Fibroblast of villous mesenchyme (primary cell): ENCODE measurements at regions not wholly inside any gene's neighbourhood (a gene's known extent, or its start where the extent isn't known, plus 50 kb on each side); places are given as distances from the start of the nearest gene placed in this dataset.

Source experiments
- DNase-seq: peaks from one replicate; pipeline ENCODE4 v3.0.0-alpha.2; 2010; ENCODE audit warnings: low read depth
- H3K4me3 ChIP-seq: 2 replicates; pipeline ENCODE4 v1.5.1; 2011; ENCODE audit warnings: low read depth, mild to moderate bottlenecking, low read length
- TF ChIP-seq, protein P1 (sequence below): IDR thresholded peaks from 2 replicates; pipeline ENCODE4 v1.5.1; 2012; ENCODE audit warnings: low read depth, mild to moderate bottlenecking, low read length; ENCODE audit not compliant: insufficient read depth

DNA sequence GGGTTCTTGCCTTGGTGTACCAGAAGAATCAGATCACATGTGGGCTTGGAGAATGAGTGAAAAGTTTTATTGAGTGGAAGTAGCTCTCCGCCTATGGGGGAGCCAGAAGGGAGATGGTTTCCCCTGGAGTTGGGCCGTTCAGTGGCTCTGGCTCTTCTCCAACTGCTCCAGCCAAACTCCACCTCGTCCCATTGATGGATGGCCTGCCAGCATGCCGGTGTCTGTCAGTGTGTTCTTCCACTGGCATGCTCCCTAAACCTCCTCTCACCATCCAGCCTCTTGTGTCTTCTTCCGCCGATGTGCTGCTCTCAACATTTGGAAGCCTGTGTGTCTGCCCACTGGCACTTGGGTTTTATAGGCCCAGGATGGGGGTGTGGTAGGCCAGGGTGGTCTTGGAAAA lies 119.4 kb downstream of the MAP3K21 start:
- no peak for DNase-seq
- TF ChIP-seq, protein P1, sequence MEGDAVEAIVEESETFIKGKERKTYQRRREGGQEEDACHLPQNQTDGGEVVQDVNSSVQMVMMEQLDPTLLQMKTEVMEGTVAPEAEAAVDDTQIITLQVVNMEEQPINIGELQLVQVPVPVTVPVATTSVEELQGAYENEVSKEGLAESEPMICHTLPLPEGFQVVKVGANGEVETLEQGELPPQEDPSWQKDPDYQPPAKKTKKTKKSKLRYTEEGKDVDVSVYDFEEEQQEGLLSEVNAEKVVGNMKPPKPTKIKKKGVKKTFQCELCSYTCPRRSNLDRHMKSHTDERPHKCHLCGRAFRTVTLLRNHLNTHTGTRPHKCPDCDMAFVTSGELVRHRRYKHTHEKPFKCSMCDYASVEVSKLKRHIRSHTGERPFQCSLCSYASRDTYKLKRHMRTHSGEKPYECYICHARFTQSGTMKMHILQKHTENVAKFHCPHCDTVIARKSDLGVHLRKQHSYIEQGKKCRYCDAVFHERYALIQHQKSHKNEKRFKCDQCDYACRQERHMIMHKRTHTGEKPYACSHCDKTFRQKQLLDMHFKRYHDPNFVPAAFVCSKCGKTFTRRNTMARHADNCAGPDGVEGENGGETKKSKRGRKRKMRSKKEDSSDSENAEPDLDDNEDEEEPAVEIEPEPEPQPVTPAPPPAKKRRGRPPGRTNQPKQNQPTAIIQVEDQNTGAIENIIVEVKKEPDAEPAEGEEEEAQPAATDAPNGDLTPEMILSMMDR, result no peak

DNA sequence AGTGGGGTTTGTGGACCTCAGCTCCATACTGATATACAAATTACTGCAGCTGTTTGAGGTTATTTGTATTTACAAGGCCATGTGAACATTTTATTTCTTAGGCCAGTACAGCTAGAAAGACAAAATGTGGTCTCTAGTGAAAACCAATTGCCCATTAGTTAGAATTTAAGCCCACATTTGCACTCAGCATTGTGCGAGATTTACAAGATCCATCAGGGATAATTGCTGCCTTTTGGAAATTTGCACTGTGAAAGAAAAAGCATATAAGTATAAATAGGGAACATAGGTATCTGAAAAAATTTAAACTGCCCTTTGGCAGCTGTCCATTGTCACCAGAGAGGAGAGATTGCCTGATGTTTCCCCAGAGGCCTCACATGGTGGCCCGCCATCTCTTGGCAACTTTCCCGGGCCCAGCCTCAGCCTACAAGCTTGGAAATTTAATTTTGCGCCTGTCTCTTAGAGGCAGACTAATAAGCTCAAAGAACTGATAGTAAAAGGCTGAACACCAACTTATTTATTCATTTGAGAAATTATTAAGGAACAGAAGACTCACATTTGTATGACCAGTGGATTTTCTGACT lies 120.7 kb downstream of the MAP3K21 start:
- no peak overlapping the region for H3K4me3 ChIP-seq
- no peak for DNase-seq
- TF ChIP-seq, protein P1, result no peak

More for the DNA sequence above, 119.4 kb downstream of the MAP3K21 start:
- H3K4me3 ChIP-seq, result no peak overlapping the region

DNA sequence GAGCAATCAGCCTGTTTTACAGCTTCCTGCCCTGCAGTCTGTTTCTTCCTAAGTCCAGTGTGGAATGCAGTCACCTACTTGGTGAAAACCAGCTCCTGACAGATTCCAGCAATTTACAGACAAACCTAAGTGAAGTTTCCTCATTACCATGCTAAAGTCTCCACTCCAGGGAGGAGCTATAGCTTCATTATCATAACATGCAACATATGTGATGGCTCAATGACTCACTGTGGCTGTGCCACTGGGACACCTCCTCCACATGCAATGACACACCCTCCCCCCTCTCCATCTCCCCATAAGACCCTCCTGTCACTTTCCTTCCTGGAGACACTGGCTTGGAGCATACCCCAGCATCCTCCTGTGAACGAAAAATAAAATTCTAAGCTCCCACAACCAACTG lies 125.2 kb downstream of the MAP3K21 start:
- TF ChIP-seq, protein P1, result no peak
- H3K4me3 ChIP-seq, result no peak overlapping the region
- DNase-seq, result no peak

DNA sequence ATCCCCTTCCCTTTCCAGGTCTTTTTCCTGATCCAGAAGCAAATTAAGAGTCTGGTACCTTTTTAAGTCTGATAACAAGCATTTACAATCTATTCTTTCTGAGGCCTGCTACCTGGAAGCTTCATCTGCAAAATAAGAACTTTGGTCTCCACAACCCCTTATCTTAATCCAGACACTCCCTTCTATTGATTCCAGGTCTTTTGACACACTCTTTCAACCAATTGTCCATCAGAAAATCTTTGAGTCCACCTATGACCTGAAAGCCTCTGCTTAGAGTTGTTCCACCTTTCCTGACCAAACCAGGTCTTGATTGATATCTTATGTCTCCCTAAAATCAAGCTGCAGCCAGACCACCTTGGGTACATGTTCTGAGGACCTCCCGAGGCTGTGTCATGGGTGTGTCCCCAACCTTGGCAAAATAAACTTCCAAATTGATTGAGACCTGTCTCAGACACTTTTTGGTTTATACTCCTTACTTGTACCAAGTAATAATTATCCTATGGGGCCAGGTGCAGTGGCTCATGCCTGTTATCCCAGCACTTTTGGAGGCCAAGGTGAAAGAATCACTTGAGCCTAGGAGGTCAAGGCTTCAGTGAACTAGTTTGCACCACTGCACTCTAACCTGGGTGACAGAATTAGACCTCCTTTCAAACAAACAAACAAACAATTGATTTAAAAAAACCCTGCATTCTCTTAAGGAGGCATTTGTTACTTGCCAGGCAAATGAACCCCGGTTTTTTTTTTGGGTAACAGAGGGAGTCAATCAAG lies 126.1 kb downstream of the MAP3K21 start:
- TF ChIP-seq, protein P1, result no peak
- no peak for DNase-seq

DNA sequence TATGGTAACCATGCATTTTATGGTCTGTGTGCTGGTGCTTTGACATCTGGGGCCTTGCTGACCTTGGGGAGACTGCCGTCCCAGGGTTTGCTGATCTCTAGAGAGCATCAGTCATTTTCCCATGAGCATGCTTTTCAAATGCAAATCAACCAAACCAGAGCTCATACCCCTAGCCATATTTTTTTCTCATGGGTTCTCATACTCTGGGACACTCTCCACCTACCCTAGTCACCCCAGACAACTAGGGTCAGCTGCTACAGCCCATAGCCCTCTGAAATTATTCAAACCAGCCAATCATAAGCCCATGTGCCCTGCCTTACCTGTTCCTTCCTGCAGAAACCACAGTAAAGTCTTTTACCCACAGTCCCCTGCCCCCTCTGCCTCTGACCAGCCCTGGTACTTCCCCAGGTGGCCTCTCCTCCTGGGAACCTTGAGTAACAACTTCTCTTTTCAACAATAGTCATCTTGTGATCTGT lies 132.0 kb downstream of the MAP3K21 start:
- TF ChIP-seq, protein P1, result no peak
- H3K4me3 ChIP-seq, result no peak overlapping the region
- no peak for DNase-seq

More for the DNA sequence above, 126.1 kb downstream of the MAP3K21 start:
- no peak overlapping the region for H3K4me3 ChIP-seq

DNA sequence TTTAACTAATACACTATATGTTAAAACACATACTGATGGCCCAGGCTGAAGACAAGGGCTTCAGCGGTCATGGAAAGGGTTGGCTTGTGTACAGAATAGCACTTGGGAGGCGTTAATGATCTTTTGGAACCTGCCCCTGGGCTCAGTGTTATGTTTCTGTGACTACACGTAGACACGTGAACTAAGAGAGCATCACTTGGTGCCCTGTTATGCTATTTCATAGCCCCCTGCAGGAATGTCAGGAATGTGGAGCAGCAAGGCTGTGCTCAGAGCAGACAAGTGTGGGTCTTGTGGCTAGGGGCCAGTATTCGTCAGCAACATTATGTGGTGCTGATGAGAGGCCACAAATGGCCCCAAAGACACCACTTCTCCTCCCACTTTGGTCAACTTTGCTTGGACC lies 132.4 kb downstream of the MAP3K21 start:
- TF ChIP-seq, protein P1, result no peak
- H3K4me3 ChIP-seq, result no peak overlapping the region
- no peak for DNase-seq
